GM21423 (cell line): ENCODE measurements at regions not wholly inside any gene's neighbourhood (a gene's known extent, or its start where the extent isn't known, plus 50 kb on each side); places are given as distances from the start of the nearest gene placed in this dataset.
"Not testable (repeated sequence)": the region's sequence is repeated elsewhere in the genome, so short reads cannot be mapped to it uniquely, and the experiment has no call there.

ENCODE experiments used
- ATAC-seq: cut with Tn5 transposase; IDR thresholded peaks from one replicate; pipeline ENCODE4 v1.9.1; 2021; ENCODE audit warnings: mild to moderate bottlenecking, moderate library complexity; ENCODE audit not compliant: unreplicated experiment

DNA sequence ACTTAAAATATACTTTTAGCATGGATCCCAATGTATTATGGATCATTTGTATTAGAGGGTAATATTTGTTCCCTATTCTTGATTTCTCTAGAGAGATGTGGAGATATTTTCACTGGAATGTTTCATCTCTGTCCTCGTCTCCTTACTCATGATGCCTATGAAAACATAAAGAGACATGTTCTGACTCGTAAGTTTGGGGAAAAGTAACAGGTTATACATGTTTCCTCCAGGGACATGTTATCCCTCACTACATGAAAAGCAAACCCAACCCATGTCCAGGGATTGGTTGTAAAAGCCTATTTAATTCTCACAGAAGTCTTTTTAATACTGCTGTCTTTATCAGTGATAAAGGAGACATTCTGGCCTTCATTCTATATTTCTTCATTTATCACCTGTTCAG, 621.4 kb downstream of the GABRG1 start:
- ATAC-seq: no peak

DNA sequence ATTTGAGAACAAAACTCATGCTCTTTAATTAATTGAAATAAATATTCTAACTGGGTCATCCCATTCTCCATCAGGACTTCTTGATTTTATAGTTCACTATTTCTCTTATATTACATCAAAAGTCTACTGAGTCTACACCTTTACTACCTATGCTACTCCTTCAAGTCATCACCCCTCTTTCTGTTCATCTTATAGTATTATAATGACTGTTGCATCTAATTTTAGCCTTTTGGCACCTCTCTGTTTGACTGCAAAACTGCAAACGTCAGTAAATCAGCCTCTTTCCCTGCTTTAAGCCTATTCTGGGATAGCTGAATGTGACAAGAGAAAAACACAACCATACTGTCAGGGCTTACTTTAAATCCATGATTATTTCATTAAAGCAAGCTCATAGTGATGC, 639.1 kb downstream of the GABRG1 start:
- ATAC-seq: no peak

DNA sequence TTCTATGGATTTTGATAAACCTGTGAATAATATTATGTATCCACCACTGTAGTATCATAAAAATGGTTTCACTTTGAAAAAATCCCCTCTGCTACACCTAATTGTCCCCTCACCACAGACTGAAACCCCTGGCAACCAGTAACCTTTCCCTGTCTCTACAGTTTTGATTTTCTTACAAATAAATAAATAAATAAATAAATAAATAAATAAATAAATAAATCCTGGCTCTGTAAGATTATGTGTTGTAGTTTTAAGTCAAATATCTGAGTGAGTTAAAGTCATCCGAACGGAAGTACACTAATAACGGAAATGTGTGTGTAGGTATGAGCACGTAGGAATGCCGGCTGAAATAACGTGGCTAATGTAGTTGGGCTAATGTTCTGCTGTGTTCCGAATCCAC, 641.5 kb downstream of the GABRG1 start:
- no peak for ATAC-seq

DNA sequence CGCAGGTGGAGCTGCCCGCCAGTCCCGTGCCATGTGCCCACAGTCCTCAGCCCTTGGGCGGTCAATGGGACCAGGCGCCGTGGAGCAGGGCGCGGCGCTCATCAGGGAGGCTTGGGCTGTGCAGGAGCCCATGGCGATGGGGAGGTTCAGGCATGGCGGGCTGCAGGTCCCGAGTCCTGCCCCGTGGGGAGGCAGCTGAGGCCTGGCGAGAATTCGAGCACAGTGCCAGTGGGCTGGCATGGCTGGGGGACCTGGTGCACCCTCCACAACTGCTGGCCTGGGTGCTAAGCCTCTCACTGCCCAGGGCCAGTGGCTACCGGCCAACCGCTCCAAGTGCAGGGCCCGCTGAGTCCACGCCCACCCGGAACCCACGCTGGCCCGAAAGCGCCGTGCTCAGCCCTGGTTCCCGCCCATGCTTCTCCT, 646.5 kb downstream of the GABRG1 start:
- ATAC-seq: no peak

DNA sequence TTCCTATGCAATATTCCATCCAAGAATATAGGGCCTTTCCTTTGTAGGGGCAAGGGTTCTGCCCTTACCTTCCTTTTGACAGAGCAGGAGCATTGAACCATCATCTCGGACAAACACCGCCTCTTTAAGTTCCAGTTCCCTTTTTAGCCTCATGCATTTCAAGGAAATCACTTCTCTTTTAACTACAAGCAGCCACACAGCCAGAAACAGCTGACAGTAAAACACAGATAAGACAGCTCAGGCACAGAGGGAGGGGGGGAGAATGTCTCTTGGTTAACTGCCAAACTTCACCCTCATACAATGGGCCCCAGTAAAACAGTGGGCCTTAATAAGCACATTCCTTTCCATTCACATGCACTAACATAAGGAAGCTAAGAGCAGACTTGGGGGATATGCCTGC, 648.3 kb downstream of the GABRG1 start:
- no peak for ATAC-seq

DNA sequence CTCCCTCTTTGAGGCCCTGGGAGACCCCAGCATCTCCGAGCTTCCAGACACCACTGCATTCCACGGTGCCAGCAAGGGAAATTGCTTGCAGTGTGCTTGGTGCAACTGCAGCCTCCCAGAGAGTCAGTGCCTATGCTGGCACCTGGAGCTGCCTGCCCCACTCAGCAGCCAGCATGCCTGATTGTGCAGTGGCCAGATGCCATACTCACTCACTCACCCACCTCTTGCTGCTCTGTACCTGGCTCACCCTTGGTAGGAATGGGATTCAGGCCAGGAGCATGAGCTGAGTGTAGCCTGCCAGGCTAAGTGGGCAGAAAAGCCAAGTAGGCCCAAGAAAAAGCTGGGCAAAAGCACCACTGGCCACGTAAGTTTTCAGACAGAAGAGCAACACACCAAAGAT, 651.4 kb downstream of the GABRG1 start:
- ATAC-seq: no peak

DNA sequence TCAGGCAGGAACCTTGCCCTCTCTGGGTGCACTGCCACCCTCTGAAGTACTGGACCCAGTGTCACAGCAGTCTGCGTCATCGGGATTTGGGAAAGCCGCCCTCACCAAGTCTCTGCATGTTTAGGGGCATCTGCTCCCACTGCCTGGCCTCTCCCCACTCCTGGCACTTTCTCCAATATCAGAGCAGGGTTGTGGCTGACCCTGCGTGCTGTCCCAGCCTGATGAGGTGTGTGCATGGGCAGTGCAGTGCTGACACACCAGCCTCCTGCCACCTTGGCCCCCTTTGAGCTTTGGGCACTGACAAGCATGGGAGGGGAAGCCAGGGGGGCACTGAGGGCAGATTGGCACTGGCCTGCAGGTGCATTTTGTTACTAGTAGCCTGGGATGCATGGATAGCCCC, 652.5 kb downstream of the GABRG1 start:
- no peak for ATAC-seq

DNA sequence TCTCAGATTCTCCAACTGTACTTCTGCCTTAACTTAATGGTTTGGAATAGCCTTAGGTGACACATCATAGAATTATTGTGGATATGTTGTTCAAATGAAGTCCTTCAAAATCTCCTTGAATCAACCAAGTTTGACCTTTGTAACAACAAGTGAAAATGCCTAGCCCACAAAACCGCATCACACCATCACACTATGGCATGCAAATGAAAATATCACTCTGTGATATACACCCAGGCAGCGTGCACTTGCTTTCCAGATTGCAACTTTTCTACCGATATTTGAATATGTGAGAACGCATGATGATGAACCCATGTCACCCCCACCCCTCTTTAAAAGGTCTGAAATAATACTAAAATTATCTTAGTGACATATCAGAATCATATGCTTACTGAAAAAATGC, 656.7 kb downstream of the GABRG1 start:
- ATAC-seq: no peak

DNA sequence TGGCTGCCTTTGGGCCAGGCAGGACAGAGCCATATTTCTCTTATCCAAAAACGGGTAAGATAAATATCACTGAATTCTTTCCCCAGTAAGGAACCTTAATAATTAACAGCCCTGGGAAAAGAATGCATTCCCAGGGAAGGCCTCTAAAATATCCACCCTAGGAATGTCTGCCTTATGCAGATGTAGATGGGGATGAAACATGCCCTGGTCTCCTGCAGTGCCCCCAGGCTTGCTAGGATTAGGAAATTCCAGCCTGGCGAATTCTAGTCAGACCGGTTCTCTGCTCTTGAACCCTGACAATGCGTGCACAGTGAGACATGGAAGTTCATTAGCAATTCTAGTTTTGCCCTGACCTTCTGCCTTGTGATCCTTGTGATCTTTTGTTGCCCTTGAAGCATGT, 663.7 kb downstream of the GABRG1 start:
- not testable (repeated sequence) for ATAC-seq

DNA sequence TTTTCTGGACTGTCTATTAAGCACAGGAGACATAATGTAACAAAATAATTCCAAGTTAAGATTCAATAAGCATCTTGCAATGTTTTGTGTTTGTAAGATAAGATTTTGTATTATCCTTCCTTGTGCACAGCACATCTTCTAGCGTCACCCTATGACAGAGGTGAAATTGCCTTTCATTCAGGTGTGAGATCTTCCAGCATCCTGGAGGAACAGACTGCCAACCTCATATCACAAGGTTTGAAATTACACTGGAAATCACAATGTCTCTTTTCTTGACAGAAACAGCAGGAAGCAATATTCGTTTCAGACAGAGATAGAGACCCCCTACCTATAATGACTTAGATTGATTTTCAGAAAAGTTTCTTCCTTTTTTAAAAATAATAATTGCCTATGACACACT, 668.6 kb downstream of the GABRG1 start:
- ATAC-seq: no peak

DNA sequence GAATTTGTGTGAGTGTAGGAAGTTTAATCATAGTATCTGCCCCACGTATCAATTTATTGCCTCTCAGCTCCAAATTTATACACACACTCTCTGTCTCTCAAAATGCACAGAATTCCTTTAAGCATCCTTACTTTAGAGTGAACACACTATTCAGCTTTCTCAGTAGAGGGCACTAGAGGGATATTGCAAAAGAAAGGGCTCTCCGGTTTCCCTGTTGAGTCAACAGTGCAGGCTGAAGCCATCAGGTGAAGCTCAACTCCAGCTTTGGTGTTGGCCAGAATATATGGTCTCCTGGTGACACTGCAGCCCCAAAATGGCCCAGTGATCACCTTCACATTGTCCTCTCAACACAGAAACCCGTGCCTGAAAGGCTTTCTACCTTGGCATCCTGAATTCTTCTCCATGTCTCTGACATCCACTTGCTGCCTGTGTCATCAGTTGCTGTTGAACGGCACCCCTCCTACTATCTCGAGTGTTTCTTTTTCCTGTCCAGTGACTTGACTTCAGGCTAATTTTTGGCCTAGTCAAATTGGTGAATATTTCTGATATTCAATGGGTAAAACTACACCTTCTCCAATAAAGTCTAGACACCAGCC, 670.5 kb downstream of the GABRG1 start:
- ATAC-seq: peak; percentile 52

DNA sequence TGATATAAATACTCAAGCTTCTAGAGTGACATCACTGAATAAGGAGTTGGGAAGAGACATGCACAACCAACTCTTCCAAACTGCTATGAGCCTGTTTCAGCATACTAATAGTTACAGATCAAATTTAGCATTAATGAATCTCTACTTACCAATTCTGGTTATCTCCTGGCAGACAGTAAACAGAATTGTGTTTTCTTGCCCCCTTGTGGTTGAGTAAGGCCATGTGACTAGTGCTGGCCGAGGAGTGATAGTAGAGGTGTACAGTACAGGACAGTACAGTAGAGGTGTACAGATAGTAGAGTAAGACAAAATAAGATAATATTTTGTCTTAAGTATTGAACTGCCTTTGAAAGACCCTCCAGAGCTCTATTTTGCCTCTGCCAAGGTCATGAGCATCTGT, 681.4 kb downstream of the GABRG1 start:
- ATAC-seq: no peak

DNA sequence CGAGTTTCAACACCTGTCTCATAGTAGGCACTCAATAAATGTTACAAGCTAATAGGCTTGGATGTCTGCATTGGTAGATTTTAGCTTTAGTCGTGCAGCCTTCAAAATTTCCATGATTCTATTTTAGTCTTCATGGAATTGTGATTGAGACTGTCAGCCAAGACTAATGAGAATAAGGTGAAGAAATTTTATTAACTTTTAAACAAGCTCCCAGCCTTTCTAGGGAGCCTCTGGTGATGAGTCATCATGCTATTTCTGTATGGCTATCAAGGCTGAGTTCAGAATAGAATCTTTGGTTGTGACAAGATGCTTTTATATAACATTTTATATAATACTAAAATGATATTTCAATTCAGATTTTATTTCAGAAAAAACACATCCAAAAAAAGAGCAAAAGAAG, 685.8 kb downstream of the GABRG1 start:
- no peak for ATAC-seq

DNA sequence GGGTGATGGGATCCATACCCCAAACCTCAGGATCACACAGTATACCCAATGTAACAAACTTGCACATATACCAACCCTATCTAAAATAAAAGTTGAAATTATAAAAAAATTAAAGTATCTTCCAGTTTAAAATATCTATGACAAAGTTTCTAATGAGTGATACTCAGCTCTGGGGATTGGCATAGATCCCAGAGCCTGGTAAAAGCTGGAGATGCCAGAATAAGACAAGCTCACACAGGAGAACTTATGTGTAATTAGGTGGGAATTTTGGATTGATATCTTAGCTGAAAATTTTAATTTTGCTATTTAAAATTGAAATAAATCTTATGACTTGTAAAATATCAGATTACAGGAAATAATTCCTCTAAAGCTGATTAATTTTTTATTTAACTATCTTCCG, 686.5 kb downstream of the GABRG1 start:
- ATAC-seq: no peak

DNA sequence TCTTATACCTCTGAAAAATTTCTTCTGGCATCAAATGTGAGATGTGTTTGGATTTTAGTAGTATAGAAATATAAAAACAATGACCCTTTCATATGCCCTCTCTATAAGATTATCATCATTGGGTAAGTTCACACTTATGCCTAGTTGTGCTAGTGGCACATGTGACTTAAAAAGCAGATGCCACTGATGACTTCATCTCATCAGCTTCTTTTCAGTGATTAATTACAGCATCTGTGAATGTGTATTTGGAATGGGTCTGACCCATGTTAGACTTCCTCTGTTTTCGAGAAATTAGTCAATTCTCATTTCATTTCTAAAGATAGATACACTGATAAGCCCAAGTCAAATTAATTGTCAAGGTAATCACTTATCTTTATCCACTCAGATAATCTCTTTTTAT, 698.7 kb downstream of the GABRG1 start:
- no peak for ATAC-seq

DNA sequence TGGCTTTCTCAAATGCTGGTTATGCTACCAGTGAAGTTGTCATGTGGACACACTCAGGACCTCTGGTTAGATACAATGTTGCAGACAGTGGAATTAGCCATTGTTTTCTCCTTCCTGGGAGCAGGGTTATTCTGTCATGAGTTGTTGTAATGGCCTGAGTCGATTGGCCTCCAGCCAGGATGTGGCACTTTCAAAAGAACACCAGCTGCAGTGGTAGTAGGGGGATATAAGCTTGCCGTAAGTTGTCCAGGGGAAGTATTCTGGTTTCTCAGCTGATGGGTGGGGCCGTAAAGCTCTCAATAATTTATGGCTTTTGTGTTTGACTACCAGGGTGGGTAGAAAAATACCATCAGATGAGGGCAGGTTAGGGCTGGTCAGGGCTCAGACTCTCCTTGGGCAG, 697.5 kb upstream of the GNPDA2 start:
- ATAC-seq: no peak

DNA sequence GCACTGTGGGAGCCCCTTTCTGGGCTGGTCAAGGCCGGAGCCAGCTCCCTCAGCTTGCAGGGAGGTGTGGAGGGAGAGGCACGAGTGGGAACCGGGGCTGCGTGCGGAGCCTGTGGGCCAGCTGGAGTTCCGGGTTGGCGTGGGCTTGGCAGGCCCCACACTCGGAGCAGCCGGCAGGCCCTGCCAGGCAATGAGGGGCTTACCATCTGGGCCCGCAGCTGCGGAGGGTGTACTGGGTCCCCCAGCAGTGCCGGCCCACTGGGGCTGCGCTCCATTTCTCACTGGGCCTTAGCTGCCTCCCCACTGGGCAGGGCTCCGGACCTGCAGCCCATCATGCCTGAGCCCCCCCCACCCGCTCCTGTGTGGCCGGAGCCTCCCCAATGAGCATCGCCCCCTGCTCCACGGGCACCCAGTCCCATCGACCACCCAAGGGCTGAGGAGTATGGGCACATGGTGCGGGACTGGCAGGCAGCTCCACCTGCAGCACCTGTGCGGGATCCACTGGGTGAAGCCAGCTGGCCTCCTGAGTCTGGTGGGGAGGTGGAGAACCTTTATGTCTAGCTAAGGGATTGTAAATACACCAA, 693.8 kb upstream of the GNPDA2 start:
- not testable (repeated sequence) for ATAC-seq

DNA sequence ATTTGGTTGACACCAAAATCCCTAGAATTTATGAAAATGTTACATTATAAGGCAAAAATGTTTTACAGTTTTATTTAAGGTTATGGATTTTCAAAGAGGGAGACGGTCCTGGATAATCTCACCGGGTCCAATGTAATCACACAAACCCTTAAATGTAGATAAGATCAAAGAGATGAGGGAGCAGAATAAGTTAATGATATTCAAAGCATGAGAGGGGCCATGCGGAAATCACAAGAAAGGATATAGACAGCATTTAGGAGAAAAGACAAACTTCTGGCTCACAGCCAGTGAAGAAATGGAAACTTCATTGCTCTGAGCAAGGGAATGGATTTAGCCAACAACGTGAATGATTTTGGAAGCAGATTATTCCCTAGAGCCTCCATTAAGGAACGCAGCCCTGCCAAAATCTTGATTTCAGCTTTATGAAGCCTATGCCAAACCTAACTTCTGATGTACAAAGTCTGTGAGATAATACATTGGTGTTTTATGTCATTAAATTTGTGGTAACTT, 684.4 kb upstream of the GNPDA2 start:
- ATAC-seq: no peak

DNA sequence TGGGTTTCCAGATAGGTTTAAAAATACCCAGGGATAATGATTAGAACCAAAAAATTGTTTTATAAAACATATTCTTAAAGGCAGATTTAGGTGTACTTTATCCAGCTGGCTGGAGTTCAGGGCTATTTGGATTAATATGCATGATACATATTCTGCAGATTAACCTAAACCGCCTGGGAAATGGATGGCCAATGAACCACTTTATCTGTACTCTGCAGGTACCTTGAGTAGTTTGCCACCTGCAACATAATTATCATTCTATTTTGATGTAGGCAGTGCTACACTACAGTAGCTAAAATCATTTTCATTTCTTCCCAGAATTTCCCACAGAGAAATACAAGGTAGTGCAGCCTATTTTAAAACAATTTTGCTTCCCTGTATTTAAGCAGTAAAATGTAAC, 683.2 kb upstream of the GNPDA2 start:
- no peak for ATAC-seq

DNA sequence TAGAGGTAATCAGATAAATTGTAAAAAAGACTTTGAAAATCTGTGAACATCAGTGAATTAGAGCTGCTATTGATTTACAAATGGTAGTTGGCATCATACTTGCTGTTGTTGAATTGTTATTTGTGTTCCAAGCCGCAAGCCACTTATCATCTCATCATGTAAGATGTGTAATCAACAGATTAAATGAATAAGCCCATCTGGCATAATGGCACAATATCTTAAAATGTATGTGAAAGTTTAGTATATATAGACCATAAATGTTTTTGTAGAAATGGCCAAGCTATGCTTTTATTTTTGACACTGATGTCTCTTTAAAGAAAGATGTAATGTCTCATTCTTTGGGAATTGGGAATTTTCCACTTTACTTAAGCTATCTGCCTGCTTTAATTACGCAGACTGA, 682.6 kb upstream of the GNPDA2 start:
- ATAC-seq: no peak

DNA sequence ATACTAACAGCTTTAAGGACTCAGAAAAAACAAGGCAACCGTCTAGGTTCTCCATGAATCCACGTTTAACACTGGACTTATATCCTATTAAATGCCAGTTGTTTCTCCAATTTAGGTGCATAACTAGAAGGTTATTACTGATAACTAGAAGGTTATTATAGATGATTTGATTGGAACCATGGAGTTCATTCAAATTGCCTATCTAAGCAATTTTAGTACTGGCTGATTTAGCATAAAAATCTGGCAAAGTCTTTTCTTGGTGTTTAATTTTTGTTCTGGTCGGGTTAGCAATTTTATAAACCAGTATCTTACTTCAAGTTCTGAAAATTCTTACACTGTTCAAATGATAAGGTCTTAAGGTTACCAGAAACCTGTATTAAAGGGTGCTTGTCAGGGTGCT, 672.8 kb upstream of the GNPDA2 start:
- ATAC-seq: no peak

DNA sequence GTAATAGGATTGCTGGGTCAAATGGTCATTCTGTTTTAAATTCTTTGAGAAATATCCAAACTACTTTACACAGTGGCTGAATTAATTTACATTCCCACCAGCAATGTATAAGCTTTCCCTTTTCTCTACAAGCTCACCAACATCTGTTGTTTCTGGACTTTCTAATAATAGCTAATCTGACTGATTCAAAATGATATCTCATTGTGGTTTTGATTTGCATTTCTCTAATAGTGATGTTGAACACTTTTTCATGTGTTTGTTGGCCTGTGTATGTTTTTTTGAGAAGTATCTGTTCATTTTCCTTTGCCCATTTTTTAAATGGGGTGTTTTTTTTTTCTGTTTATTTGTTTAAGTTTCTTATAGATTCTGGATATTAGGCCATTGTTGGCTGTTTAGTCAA, 659.0 kb upstream of the GNPDA2 start:
- no peak for ATAC-seq

DNA sequence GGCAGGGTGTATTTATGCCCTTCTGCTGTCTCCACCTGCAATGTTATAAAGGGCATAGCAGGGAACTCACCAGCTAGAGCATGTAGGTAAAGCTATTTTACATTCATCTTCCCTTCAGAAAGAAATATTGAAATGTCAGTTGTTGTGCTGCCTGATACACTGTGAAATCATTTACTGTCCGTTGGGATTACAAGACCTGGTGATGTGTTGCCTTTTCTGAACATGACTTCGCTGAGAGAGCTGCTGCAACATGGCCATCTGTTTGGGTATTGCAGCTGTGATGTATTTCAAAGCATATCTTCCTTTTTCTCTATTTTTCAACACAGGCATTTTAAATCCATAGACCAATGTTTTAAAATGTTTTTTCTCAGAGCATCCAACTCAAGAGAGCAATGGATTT, 644.1 kb upstream of the GNPDA2 start:
- ATAC-seq: no peak
